HepG2 (cell line): ENCODE measurements at regions not wholly inside any gene's neighbourhood (a gene's known extent, or its start where the extent isn't known, plus 50 kb on each side); places are given as distances from the start of the nearest gene placed in this dataset.

Source experiments
- ATAC-seq: fragments of 200-7000 bp; cut with Tn5 transposase; 3 replicates; pipeline ENCODE4 v1.9.1; 2020; ENCODE audit warnings: mild to moderate bottlenecking, moderate library complexity
- BruUV-seq: library from RNA; stranded (reverse); fragments of 400-500 nt; replicated peaks from 2 replicates; lab custom pipeline; 2021; lab: Mats Ljungman, UMichigan
- CTCF ChIA-PET: fragments of 300-600 bp; formaldehyde crosslinking; extraction: SDS; loops from one replicate; lab custom pipeline; 2021; ENCODE audit warnings: low total read pairs, inconsistent platforms, low intra/inter-chr PET ratio; lab: Yijun Ruan, JAX
- POLR2A ChIA-PET: fragments of 350-600 bp; sonication (Branson Sonifier 250); formaldehyde crosslinking; loops from one replicate; lab custom pipeline; 2020; ENCODE audit warnings: antibody characterized with exemption, inconsistent platforms; lab: Yijun Ruan, JAX
- DNase-seq: peaks from one replicate; pipeline ENCODE4 v3.0.0-alpha.2; 2015; ENCODE audit warnings: low spot score
- FAIRE-seq: peaks from 3 replicates; lab custom pipeline; 2011; peaks lifted over from hg19 to GRCh38; lab: Jason Lieb, UNC
- H2AFZ ChIP-seq: one replicate; pipeline ENCODE4 v1.6.1; 2011; ENCODE audit warnings: low read length, inconsistent platforms
- H3K27ac ChIP-seq: fragments of 300-600 bp; 3 replicates; pipeline ENCODE4 v1.8.0; 2011; ENCODE audit warnings: mixed run types, mild to moderate bottlenecking, mixed read lengths, low read length, inconsistent platforms; ENCODE audit not compliant: insufficient read depth; ENCODE audit errors: extremely low read length
- H3K27me3 ChIP-seq, 2 experiments: fragments of 200-600 bp in 1 of 2; 2 replicates in 1 of 2; 3 replicates in 1 of 2; pipeline versions ENCODE4 v1.6.0 to v1.8.0; 2011; ENCODE audit warnings: low read length in 2 of 2, mild to moderate bottlenecking in 2 of 2, moderate library complexity in 2 of 2, inconsistent platforms in 1 of 2; ENCODE audit not compliant: insufficient read depth in 2 of 2, control insufficient read depth in 1 of 2
- H3K36me3 ChIP-seq, 2 experiments: fragments of 200-600 bp in 1 of 2; replicated peaks in 1 of 2; 2 replicates in 1 of 2; 3 replicates in 1 of 2; pipeline versions ENCODE4 v1.5.1 to v1.8.0; 2011; ENCODE audit warnings: low read length in 2 of 2, inconsistent platforms in 1 of 2; ENCODE audit not compliant: insufficient read depth in 2 of 2, control insufficient read depth in 1 of 2
- H3K4me1 ChIP-seq: 2 replicates; pipeline ENCODE4 v1.5.1; 2012; ENCODE audit warnings: low read length, inconsistent platforms; ENCODE audit not compliant: insufficient read depth
- H3K4me2 ChIP-seq: 2 replicates; pipeline ENCODE4 v1.6.0; 2011; ENCODE audit warnings: low read depth, low read length, inconsistent platforms
- H3K4me3 ChIP-seq, 3 experiments: fragments of 200-600 bp in 1 of 3; sonication (generic), shearing (Covaris generic) in 1 of 3; replicated peaks in 1 of 3; 2 replicates each; pipeline ENCODE4 v1.5.1; 2011 to 2016; ENCODE audit warnings: low read length in 3 of 3, inconsistent platforms in 2 of 3, low read depth in 2 of 3, mild to moderate bottlenecking in 2 of 3, control low read depth in 1 of 3, mixed read lengths in 1 of 3; ENCODE audit not compliant: insufficient read depth in 1 of 3
- H3K79me2 ChIP-seq: one replicate; pipeline ENCODE4 v1.6.1; 2011; ENCODE audit warnings: low read length, inconsistent platforms; ENCODE audit not compliant: insufficient read depth
- H3K9ac ChIP-seq: 2 replicates; pipeline ENCODE4 v1.6.0; 2011; ENCODE audit warnings: mild to moderate bottlenecking, low read depth, low read length, inconsistent platforms; ENCODE audit not compliant: insufficient read depth
- H3K9me3 ChIP-seq: 2 replicates; pipeline ENCODE4 v1.5.1; 2012; ENCODE audit warnings: mild to moderate bottlenecking, low read length
- H4K20me1 ChIP-seq: 2 replicates; pipeline ENCODE4 v1.6.0; 2011; ENCODE audit warnings: inconsistent platforms, mild to moderate bottlenecking, low read length, moderate library complexity; ENCODE audit not compliant: insufficient read depth
- ATF1 ChIP-seq: IDR thresholded peaks from 2 replicates; pipeline ENCODE4 v1.6.1; 2016; ENCODE audit warnings: mild to moderate bottlenecking, control low read depth
- BCLAF1 ChIP-seq: fragments of 450-650 bp; IDR thresholded peaks from 2 replicates; pipeline ENCODE4 v1.6.1; 2017; ENCODE audit warnings: mild to moderate bottlenecking
- GABPA ChIP-seq, 2 experiments: IDR thresholded peaks; 2 replicates each; pipeline ENCODE4 v1.6.1; 2011 to 2016; ENCODE audit warnings: low read depth in 2 of 2, low read length in 1 of 2, missing biosample characterization in 1 of 2, missing genetic modification characterization in 1 of 2
- HNRNPH1 ChIP-seq: fragments of 200-400 bp; formaldehyde crosslinking; optimal IDR thresholded peaks from 2 replicates; pipeline ENCODE3; 2017; ENCODE audit warnings: mild to moderate bottlenecking, low read depth, low read length
- MLLT10 ChIP-seq: sonication (generic); formaldehyde crosslinking; IDR thresholded peaks from 2 replicates; pipeline ENCODE4 v1.4.0; 2020; ENCODE audit warnings: missing genetic modification reagents
- PRDM15 ChIP-seq: sonication (generic); formaldehyde crosslinking; IDR thresholded peaks from 2 replicates; pipeline ENCODE4 v1.4.0; 2020; ENCODE audit warnings: missing genetic modification reagents
- SALL2 ChIP-seq: sonication (generic); formaldehyde crosslinking; IDR thresholded peaks from 2 replicates; pipeline ENCODE4 v1.8.1; 2023; ENCODE audit warnings: mild to moderate bottlenecking, missing genetic modification reagents, inconsistent platforms
- SRY ChIP-seq: sonication (generic); formaldehyde crosslinking; IDR thresholded peaks from 2 replicates; pipeline ENCODE4 v1.8.0; 2022; ENCODE audit warnings: mild to moderate bottlenecking, missing genetic modification reagents
- TFE3 ChIP-seq: IDR thresholded peaks from 2 replicates; pipeline ENCODE4 v1.6.1; 2016
- ZNF414 ChIP-seq: sonication (generic); formaldehyde crosslinking; IDR thresholded peaks from 2 replicates; pipeline ENCODE4 v1.5.0; 2020; ENCODE audit warnings: missing genetic modification reagents
- ZNF564 ChIP-seq: sonication (generic); formaldehyde crosslinking; IDR thresholded peaks from 2 replicates; pipeline ENCODE4 v1.8.1; 2023; ENCODE audit warnings: mild to moderate bottlenecking, missing genetic modification reagents
- ZNF710 ChIP-seq: sonication (generic); formaldehyde crosslinking; IDR thresholded peaks from 2 replicates; pipeline ENCODE4 v1.5.0; 2020; ENCODE audit warnings: mild to moderate bottlenecking, missing genetic modification reagents, borderline replicate concordance
- WGBS: methylation state at CpG from one replicate; pipeline ENCODE4 v1.1.6; 2017; ENCODE audit warnings: low lambda C conversion rate; 5-methylcytosine and 5-hydroxymethylcytosine counted together
- in situ Hi-C: cut with HindIII; loops from 2 replicates; pipeline ENCODE4 v1.10.0; 2017; ENCODE audit warnings: low pct_unique_long_range_greater_than_20kb; ENCODE audit not compliant: extremely low pct_ligation_motif_present
- intact Hi-C: fragments of 100-400 bp; cut with micrococcal nuclease; formaldehyde crosslinking; loops from one replicate; pipeline ENCODE4 v1.10.0; 2022; ENCODE audit not compliant: unreplicated experiment

GRCh38 chr5:40258222-40258621 is 421.5 kb upstream of the PTGER4 start:
- Histone ChIP-seq H3K4me3 (no peak overlapping the region), H3K36me3 (no peaks in the 10 kb centered on the region), H2AFZ (no peak overlapping the region), H3K4me2 (no peak overlapping the region), H3K9me3 (peaks cover 22% of the 10 kb centered on the region), H3K27me3 (no peaks in the 10 kb centered on the region), H3K27ac (no peak overlapping the region), H3K79me2 (no peaks in the 10 kb centered on the region), H4K20me1 (no peaks in the 10 kb centered on the region), H3K4me1 (no peaks in the 10 kb centered on the region), H3K9ac (no peak overlapping the region)
- ChIA-PET CTCF (no interaction called here), POLR2A (no interaction called here)
- no peak for FAIRE-seq
- no peak for ATAC-seq
- intact Hi-C loops = no loop called here
- no peak for DNase-seq
- 5% methylated on average over 1 of the region's 1 CpG for WGBS
- in situ Hi-C loops = no loop called here
- BruUV-seq = no TSS peak
- TF ChIP-seq SALL2 (CRISPR knock-in tag) = no peak
- no peak for TF ChIP-seq ZNF710 (CRISPR knock-in tag)
- TF ChIP-seq GABPA (IDR thresholded peaks at IDR 0.05; ENCODE audit: low read depth, low read length) = no peak
- TF ChIP-seq GABPA (CRISPR knock-in tag; IDR thresholded peaks at IDR 0.05; ENCODE audit: low read depth) = no peak
- no peak for TF ChIP-seq PRDM15 (CRISPR knock-in tag)
- no peak for TF ChIP-seq SRY (CRISPR knock-in tag)
- no peak for TF ChIP-seq ZNF414
- no peak for TF ChIP-seq ATF1 (CRISPR knock-in tag)
- no peak for TF ChIP-seq ZNF564 (CRISPR knock-in tag)
- no peak for TF ChIP-seq BCLAF1
- TF ChIP-seq MLLT10 (CRISPR knock-in tag) = no peak
- no peak for TF ChIP-seq HNRNPH1
- no peak for TF ChIP-seq TFE3 (CRISPR knock-in tag)
